BJ (cell line): ENCODE measurements at regions not wholly inside any gene's neighbourhood (a gene's known extent, or its start where the extent isn't known, plus 50 kb on each side); places are given as distances from the start of the nearest gene placed in this dataset.

Source experiments
- CTCF ChIA-PET: fragments of 350-600 bp; formaldehyde crosslinking; extraction: SDS; loops from one replicate; lab custom pipeline; 2021; ENCODE audit warnings: antibody characterized with exemption, inconsistent platforms; lab: Yijun Ruan, JAX
- POLR2A ChIA-PET: fragments of 300-600 bp; sonication (Branson Sonifier 250); formaldehyde crosslinking; extraction: SDS; loops from one replicate; lab custom pipeline; 2021; ENCODE audit warnings: antibody characterized with exemption; lab: Charles Lee
- DNase-seq: peaks from one replicate; pipeline ENCODE4 v3.0.0-alpha.2; 2011; ENCODE audit warnings: low read depth
- H3K27me3 ChIP-seq: 2 replicates; pipeline ENCODE4 v1.6.0; 2011; ENCODE audit warnings: low read length; ENCODE audit not compliant: control insufficient read depth, insufficient read depth
- H3K36me3 ChIP-seq: 2 replicates; pipeline ENCODE4 v1.5.1; 2011; ENCODE audit warnings: low read length; ENCODE audit not compliant: control insufficient read depth, insufficient read depth
- H3K4me3 ChIP-seq: 2 replicates; pipeline ENCODE4 v1.5.1; 2011; ENCODE audit warnings: low read depth, mild to moderate bottlenecking, control low read depth, low read length
- CTCF ChIP-seq: IDR thresholded peaks from 2 replicates; pipeline ENCODE4 v1.5.1; 2011; ENCODE audit warnings: low read depth, mild to moderate bottlenecking, control low read depth, inconsistent platforms, low read length, moderate library complexity; ENCODE audit not compliant: insufficient read depth

- no peaks in the 10 kb centered on the region for H3K27me3 ChIP-seq
- CTCF ChIA-PET, result no interaction called here
These were observed 1208.7 kb downstream of the BRINP3 start for GRCh38 chr1:189269011-189269410.

GRCh38 chr1:189274267-189274666 is 1203.4 kb downstream of the BRINP3 start:
- DNase-seq, result no peak
- no peak for TF ChIP-seq CTCF
- no peaks in the 10 kb centered on the region for H3K36me3 ChIP-seq
- H3K4me3 ChIP-seq, result no peak overlapping the region
- ChIA-PET POLR2A (no interaction called here), CTCF (no interaction called here)
- no peaks in the 10 kb centered on the region for H3K27me3 ChIP-seq

More at GRCh38 chr1:189269011-189269410, 1208.7 kb downstream of the BRINP3 start:
- Histone ChIP-seq H3K4me3 (no peak overlapping the region), H3K36me3 (no peaks in the 10 kb centered on the region)
- POLR2A ChIA-PET, result no interaction called here
- no peak for DNase-seq
- TF ChIP-seq CTCF, result no peak

- no peak for DNase-seq
- H3K36me3 ChIP-seq, result no peaks in the 10 kb centered on the region
- ChIA-PET CTCF (no interaction called here), POLR2A (no interaction called here)
- TF ChIP-seq CTCF, result no peak
- no peak overlapping the region for H3K4me3 ChIP-seq
- H3K27me3 ChIP-seq, result no peaks in the 10 kb centered on the region
These were observed 1201.9 kb downstream of the BRINP3 start for GRCh38 chr1:189275796-189276195.

GRCh38 chr1:189289346-189289745 is 1188.3 kb downstream of the BRINP3 start:
- Histone ChIP-seq H3K36me3 (no peaks in the 10 kb centered on the region), H3K27me3 (no peaks in the 10 kb centered on the region), H3K4me3 (no peak overlapping the region)
- no peak for TF ChIP-seq CTCF
- no peak for DNase-seq
- ChIA-PET POLR2A (no interaction called here), CTCF (no interaction called here)

GRCh38 chr1:189301235-189301634 is 1176.4 kb downstream of the BRINP3 start:
- no peak for TF ChIP-seq CTCF
- POLR2A ChIA-PET, result no interaction called here
- H3K4me3 ChIP-seq, result no peak overlapping the region
- CTCF ChIA-PET, result no interaction called here
- no peaks in the 10 kb centered on the region for H3K36me3 ChIP-seq
- no peak for DNase-seq
- H3K27me3 ChIP-seq, result no peaks in the 10 kb centered on the region
